ENCODE measurements at regions not wholly inside any gene's neighbourhood (a gene's known extent, or its start where the extent isn't known, plus 50 kb on each side); places are given as distances from the start of the nearest gene placed in this dataset.

GRCh38 chr12:107417004-107417403 lies 268.6 kb upstream of the PWP1 start:
- no peak for ATAC-seq
- intact Hi-C loops (cut with micrococcal nuclease) = no loop called here
- DNase-seq = no peak

GRCh38 chr12:107418981-107419380 lies 266.6 kb upstream of the PWP1 start:
- ATAC-seq (no peak), DNase-seq (no peak)
- intact Hi-C loops (cut with micrococcal nuclease) = no loop called here

GRCh38 chr12:107423531-107423930 lies 262.1 kb upstream of the PWP1 start:
- no peak for ATAC-seq
- intact Hi-C loops (cut with micrococcal nuclease) = no loop called here
- DNase-seq = no peak

- ATAC-seq (no peak), DNase-seq (no peak)
- intact Hi-C loops (cut with micrococcal nuclease) = no loop called here
Measured at GRCh38 chr12:107429006-107429705, 256.4 kb upstream of the PWP1 start.

GRCh38 chr12:107431942-107432341 lies 253.7 kb upstream of the PWP1 start:
- no peak for DNase-seq
- ATAC-seq = no peak
- intact Hi-C loops (cut with micrococcal nuclease) = no loop called here

- intact Hi-C loops (cut with micrococcal nuclease) = no loop called here
- ATAC-seq (no peak), DNase-seq (no peak)
Measured at GRCh38 chr12:107435072-107435471, 250.5 kb upstream of the PWP1 start.

GRCh38 chr12:107435520-107435919 lies 250.1 kb upstream of the PWP1 start:
- no peak for DNase-seq
- no peak for ATAC-seq

GRCh38 chr12:107436376-107436775 lies 249.2 kb upstream of the PWP1 start:
- DNase-seq (no peak), ATAC-seq (no peak)
- intact Hi-C loops (cut with micrococcal nuclease) = no loop called here

More at GRCh38 chr12:107435520-107435919, 250.1 kb upstream of the PWP1 start:
- intact Hi-C loops (cut with micrococcal nuclease) = no loop called here

GRCh38 chr12:107436836-107437235 lies 248.8 kb upstream of the PWP1 start:
- DNase-seq (no peak), ATAC-seq (no peak)
- intact Hi-C loops (cut with micrococcal nuclease) = no loop called here

- ATAC-seq = no peak
- no peak for DNase-seq
- intact Hi-C loops (cut with micrococcal nuclease) = no loop called here
Measured at GRCh38 chr12:107437954-107438353, 247.6 kb upstream of the PWP1 start.

- ATAC-seq (no peak), DNase-seq (no peak)
- intact Hi-C loops (cut with micrococcal nuclease) = no loop called here
Measured at GRCh38 chr12:107439026-107439738, 246.4 kb upstream of the PWP1 start.

- no peak for DNase-seq
- ATAC-seq = no peak
- intact Hi-C loops (cut with micrococcal nuclease) = no loop called here
Measured at GRCh38 chr12:107440606-107441005, 245.0 kb upstream of the PWP1 start.

- ATAC-seq = no peak
- intact Hi-C loops (cut with micrococcal nuclease) = no loop called here
- no peak for DNase-seq
Measured at GRCh38 chr12:107441665-107442300, 243.8 kb upstream of the PWP1 start.

GRCh38 chr12:107442326-107442987 lies 243.1 kb upstream of the PWP1 start:
- intact Hi-C loops (cut with micrococcal nuclease) = no loop called here
- DNase-seq (no peak), ATAC-seq (no peak)

- ATAC-seq (no peak), DNase-seq (no peak)
- intact Hi-C loops (cut with micrococcal nuclease) = no loop called here
Measured at GRCh38 chr12:107443320-107444090, 242.1 kb upstream of the PWP1 start.

- ATAC-seq (no peak), DNase-seq (no peak)
- intact Hi-C loops (cut with micrococcal nuclease) = no loop called here
Measured at GRCh38 chr12:107444771-107445170, 240.8 kb upstream of the PWP1 start.

GRCh38 chr12:107446476-107446875 lies 239.1 kb upstream of the PWP1 start:
- intact Hi-C loops (cut with micrococcal nuclease) = no loop called here

GRCh38 chr12:107447336-107447735 lies 238.3 kb upstream of the PWP1 start:
- DNase-seq (no peak), ATAC-seq (no peak)
- intact Hi-C loops (cut with micrococcal nuclease) = no loop called here

More at GRCh38 chr12:107446476-107446875, 239.1 kb upstream of the PWP1 start:
- DNase-seq (no peak), ATAC-seq (no peak)

GRCh38 chr12:107448198-107448597 lies 237.4 kb upstream of the PWP1 start:
- intact Hi-C loops (cut with micrococcal nuclease) = no loop called here
- ATAC-seq = no peak
- DNase-seq = no peak
